Hematopoietic multipotent progenitor cell treated with erythropoietin and hydrocortisone succinate and interleukin-3 and kit ligand, for 4 days (in vitro differentiated cells): ENCODE measurements at regions not wholly inside any gene's neighbourhood (a gene's known extent, or its start where the extent isn't known, plus 50 kb on each side); places are given as distances from the start of the nearest gene placed in this dataset.
"Not testable (repeated sequence)": the region's sequence is repeated elsewhere in the genome, so short reads cannot be mapped to it uniquely, and the experiment has no call there.

ENCODE experiments used
- DNase-seq: peaks from one replicate; pipeline ENCODE4 v3.0.0-alpha.2; 2015

DNA sequence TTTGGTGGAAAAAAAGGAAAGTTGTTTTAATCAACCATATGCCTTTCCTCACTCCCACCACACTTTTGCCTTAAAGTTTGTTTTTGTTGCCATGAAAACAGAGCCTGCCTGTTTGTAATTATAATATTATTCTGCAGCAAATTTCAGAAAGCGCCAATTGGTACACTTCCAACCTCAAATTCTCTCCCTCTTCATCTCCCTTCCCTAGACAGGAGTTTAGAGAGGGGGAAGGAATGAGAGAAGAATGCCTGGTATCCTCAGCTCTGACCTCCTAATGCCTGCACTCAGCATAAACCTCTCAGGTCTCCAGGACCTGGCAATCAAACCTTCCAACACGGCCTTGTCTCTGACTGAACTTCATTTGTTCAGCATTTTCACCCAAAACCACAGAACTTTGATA is 138.4 kb upstream of the HCCS start:
- DNase-seq: no peak

DNA sequence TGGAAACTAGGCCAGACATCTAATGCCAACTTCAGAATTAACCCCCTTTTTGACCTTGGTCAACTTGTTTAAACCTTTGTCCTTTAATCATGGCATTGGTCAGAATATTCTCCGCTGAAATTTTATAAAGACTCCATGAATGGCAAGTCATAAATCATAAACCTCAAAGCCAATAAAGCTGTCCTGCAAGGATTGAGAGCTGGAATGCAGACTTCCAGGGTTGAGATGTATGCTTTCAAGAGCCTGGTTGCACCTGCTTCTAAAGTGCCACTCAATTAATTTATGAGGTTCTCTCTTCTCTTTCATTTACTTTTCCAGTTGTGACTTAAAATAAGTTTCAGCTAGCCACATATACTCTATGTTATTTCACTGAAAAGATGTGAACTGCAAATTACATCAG is 136.2 kb upstream of the HCCS start:
- DNase-seq: no peak

DNA sequence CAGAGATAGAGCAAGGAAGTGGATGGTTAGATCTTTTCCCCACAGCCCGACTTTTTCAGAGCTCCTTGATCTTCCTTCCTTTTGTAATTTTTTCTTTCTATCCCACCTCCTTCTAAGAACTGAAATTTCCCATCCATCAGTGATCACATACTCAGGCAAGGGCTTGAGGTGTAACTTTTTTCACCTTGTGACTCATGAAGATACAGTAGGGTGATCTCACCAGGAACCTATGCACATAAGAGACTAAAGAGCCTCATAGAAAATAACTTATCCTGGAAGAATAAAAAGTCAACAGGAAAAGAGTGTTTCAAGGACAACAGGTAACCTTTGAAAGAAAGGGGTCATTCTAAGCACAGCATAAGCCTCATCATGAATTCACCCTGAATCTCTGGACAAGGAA is 131.2 kb upstream of the HCCS start:
- DNase-seq: no peak

DNA sequence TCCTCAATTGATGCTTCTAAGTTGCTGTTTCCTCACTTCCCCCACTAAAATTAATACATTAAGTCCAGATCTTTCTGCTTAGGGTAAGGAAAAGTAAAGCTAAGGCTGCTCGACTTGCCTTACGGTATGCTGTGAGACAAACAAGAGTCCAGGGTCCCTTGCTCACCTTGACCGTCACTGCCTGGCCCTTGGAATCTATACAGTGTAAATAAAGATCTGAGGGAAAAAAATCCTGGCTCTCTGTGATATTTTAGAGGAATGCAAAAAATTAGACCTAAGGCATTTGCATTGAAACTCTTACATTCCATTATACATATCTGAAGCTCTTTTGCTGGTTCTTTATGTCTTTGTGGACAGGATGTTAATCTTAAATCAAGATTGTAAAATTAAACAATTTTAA is 129.6 kb upstream of the HCCS start:
- DNase-seq: no peak

DNA sequence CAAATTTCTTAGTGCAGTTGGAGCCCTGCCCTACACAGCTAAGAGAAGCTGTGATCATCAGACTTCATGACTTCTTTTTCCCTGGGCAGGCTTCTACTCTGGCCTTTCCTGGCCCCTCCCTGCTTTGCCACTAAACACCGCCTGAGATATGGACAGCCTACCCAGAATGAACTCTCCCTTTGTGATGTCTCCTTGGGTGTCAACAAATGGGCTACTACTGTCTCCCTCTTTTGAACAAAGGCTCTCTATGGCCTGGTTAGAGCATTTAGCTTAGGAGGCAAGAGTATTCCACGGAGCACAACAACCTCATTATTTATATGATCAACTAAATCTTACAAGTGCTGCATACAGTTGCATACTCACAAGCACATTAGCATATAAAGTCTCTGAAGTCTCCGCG is 127.6 kb upstream of the HCCS start:
- DNase-seq: no peak

DNA sequence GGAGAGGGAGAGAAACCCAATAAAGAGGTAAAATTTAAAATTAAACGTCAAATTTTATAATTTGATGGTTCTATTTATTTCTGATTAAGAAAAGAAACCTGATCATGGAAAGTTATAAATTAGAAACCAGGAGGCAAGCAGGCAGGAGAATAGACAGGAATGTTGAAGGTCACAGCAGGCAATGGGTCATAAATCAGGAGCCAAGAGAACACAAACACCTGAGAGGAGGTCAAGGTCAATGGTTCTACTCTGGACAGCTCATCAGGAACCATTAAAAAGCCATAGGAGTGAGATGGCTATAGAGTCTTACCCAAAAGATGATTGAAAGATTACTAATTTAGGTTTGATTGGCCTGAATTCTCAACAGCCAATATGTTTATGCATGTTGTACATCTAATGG is 126.9 kb upstream of the HCCS start:
- no peak for DNase-seq

DNA sequence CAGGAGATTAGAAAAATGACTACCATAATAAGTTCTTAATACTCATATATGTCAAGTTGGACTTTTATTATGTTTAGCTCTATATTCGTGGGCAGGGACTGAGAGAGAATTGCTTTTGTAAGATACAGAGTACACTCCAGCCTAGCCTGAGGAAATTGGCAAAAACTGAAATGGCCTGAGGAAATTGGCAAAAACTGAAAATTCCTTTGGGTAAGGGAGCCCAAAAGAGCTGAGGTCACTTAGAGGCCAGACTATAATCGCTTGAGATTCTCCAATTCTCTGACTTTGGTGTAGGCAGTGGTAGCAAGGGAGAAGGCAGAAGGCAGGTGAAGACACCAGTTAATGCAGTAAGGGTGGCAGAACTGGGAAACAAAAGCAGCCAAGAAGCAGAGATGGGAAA is 124.5 kb upstream of the HCCS start:
- no peak for DNase-seq

DNA sequence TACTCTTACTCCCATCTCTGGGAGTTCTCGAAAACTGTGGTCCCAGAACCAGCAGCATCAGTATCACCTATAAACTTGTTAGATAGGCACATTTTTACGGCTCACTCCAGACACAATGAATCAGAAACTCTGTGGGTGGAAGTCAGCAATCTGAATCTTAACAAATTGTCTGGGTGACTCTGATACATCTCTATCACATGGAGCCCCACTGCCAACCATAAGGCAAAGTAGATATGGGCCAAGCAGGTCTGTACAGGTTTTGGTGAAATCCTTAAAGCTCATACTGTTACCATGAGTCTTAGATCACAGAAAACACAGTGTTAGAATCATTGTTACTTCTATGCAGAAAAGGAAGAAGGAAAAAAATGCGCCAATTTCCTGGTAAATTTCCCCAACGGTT is 122.5 kb upstream of the HCCS start:
- DNase-seq: no peak

DNA sequence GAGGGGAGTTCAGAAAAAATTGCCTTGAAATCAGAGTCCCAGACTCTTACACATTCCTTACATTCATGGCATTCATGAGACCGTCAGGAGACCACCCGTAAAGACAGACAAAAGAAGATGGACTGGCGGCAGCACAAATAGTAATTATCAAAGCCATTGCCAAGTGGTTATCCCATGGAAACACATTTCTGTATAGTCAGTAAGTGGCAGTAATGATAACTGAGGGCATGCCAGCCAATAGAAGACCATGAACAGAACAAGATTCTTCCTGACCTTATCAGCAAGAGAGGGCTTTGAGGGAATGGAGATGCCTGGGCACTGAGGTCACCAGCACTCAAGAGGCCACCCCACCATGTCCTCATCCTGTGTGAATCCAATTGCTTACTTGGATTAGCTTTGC is 121.7 kb upstream of the HCCS start:
- DNase-seq: no peak

DNA sequence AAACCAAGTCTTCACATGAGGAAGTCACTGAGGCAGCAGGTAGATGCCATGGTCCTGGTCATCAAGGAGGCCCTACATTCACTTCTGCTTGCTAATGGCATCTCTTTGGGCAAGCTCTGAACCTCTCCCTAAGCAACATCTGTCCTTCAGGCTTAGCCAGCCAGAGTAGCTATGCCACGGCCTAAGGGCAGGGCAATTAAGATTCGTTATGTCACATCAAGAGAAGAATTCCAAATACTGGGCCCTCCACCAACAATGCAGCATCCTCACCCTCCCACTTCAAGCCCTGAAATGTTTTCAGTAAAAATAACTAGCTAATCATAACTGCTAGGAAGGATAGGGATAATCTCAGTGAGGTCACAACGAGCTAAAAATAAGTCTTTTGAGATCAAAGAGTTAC is 120.7 kb upstream of the HCCS start:
- DNase-seq: no peak

DNA sequence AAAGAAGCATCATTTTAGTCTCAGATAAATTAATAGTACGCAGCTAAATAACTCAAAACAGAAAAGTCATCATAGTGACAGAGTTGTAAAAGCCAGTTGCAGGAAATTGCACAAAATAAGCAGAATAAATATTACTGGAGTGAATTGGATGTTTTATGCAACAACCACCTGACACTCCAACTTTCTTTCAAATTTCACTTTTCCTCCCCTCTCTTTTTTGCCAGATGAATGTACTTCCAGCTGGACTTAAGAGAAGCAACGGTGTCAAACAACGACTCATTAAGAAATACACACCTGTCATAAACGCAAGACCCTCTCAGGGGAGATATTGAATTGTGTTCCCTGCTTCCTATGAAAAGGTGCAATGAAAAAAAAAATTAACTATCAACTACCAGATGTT is 120.2 kb upstream of the HCCS start:
- DNase-seq: no peak

DNA sequence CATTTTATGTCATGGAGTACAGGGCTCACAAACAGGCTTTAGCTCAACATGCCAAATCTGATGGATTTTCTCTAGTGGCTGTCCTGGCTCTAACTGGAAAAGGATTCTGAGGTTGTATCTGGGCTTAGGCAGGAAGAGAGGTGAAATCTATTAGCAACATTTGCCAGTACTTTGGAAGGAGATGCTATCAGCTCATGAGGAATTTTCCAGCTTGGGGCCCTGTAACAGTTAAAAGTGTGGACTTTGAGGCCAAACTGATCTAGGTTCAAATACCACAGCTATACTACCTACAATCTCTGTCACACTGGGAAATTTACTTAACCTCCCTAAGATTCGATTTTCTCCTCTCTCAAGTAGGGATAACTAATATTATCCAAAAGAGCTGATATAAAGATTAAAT is 119.0 kb upstream of the HCCS start:
- DNase-seq: no peak

DNA sequence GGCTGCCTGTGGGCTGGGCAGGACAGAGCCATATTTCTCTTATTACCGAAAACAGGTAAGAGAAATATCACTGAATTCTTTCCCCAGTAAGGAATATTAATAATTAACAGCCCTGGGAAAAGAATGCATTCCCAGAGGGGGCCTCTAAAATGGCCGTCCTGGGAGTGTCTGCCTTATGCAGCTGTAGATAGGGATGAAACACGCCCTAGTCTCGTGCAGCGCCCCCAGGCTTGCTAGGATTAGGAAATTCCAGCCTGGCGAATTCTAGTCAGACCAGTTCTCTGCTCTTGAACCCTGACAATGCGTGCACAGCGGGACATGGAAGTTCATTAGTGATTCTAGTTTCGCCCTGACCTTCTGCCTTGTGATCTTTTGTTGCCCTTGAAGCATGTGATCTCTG is 104.1 kb upstream of the HCCS start:
- DNase-seq: not testable (repeated sequence)

DNA sequence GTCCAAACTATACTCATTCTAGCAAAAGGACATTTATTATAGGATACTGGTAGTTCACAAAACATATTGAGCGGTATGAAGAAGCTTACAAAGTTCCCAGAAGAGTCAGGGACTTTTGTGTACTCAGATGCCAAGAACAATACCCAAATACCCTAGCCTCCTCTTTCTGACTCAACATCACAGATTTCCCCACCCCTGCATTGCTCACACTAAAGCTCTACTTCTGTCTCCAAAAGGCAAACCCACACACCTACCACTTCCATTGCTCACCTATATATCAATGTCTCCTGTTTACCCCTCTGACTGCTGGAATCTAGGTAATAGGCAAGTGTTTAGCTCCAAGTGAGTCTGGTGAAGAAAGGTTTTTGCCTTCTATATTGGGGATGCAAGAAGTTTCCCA is 100.7 kb upstream of the HCCS start:
- no peak for DNase-seq

DNA sequence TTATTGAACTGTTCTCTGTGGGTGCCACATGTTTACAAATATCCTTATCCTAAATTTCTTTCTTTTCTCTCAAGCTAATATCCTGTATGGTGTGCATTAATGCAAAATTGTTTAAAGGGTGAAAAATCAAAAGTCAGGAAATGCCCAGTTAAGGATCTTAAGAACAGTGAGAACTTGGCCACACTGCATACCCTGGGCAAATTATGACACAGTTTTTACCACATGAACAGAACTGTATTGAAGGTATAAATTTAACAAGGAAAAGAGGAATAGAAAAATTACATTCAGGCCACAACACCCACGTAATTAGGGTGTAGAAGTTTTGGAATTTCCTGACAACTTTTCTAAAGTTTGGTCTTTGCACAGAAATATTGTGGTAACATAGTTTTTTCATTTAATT is 94.4 kb upstream of the HCCS start:
- no peak for DNase-seq

DNA sequence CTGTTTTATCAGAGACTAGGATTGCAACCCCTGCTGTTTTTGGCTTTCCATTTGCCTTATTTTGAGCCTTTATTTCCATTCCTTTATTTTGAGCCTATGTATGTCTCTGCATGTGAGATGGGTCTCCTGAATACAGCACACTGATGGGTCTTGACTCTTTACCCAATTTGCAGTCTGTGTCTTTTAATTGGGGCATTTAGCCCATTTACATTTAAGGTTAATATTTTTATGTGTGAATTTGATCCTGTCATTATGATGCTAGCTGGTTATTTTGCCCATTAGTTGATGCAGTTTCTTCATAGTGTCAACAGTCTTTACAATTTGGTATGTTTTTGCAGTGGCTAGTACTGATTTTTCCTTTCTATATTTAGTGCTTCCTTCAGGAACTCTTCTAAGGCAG is 88.5 kb upstream of the HCCS start:
- not testable (repeated sequence) for DNase-seq

DNA sequence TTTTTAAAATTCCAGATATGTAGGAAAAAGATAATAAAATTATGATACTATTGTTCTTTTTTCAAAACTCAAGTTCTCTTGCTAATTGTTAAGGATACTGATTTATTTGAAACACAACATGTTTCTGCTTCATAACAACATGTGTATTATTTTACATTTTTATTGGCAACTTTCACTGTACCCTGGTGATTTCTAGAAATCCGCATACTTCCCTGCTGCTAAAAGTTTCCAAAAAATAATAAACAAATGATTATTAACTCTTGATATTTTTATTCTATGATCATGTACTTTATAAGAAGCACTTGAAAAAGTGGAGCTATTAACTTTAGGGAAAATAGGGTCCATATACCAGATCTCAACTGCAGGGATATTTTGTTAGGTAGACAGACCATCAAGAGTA is 71.2 kb upstream of the HCCS start:
- no peak for DNase-seq

DNA sequence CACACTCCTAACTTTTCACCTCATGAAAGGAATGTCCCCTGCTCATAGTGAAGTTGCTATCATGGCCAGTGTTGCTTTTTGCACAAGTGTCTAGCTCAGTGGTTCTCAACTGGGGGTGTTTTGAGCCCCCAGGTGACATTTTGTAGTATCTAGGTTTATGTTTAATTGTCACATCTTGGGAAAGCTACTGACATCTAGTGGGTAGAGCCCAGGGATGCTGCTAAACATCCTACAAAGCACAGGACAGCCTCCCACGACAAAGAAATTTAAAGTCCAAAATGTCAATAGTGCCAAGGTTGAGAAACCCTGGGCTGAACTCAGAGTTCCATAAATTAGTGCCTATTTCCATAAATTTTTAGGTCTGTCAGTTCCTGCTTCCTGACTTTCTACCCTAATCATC is 70.7 kb upstream of the HCCS start:
- DNase-seq: no peak

DNA sequence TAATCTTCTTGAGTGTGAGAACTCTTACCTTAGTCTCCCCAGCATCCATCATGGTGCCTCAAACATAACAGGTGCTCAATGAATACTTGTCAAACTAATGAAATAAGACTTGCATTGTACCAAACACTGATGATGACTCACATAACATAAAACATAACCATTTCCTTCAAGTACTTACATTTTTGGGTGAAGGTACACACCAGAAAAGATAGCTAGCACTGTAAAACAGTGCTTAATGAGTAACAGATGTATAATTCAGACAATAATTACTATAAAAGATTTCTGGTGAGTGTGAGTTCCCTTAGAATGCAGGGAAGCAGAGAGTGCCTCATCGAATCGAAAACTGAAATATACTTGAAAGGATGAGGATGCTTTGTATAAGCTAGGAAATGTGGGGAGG is 70.1 kb upstream of the HCCS start:
- no peak for DNase-seq

DNA sequence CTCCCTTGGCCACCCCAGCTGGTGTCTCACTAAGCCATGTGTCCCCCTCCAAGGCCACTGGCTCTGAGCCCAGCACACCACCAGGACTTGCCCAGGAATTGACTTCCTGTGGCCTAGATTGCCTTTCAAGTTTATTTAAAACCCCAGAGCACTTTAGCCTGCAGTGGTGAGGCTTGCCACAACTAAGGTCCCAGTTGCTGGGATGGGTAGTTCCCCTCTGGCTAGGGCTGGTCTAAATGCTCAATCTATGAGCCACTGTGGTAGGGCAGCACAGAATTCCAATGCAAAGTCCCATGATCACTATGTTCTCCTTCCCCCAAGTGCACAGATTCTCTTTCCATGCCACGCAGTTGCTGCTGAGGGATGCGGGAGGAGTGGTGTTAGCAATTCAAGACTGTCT is 61.1 kb upstream of the HCCS start:
- DNase-seq: no peak

DNA sequence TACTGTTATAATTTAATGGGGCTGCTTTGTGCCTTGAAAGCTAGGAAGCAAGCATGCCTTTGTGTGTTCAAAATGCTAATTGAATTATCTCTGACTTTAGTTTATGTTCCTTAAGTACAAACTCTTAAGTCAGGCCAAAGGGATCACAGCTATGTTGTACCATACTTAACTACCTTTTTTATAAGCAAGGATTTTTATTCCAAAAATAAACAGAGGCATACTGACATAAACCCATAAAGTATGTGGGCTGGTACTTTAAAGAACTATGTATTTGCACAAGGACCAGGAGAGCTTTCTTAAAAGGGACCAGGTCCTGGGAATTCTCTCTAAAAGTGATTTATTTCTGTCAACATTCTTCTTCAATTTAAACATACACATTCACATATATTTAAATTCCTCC is 57.8 kb upstream of the HCCS start:
- DNase-seq: no peak

DNA sequence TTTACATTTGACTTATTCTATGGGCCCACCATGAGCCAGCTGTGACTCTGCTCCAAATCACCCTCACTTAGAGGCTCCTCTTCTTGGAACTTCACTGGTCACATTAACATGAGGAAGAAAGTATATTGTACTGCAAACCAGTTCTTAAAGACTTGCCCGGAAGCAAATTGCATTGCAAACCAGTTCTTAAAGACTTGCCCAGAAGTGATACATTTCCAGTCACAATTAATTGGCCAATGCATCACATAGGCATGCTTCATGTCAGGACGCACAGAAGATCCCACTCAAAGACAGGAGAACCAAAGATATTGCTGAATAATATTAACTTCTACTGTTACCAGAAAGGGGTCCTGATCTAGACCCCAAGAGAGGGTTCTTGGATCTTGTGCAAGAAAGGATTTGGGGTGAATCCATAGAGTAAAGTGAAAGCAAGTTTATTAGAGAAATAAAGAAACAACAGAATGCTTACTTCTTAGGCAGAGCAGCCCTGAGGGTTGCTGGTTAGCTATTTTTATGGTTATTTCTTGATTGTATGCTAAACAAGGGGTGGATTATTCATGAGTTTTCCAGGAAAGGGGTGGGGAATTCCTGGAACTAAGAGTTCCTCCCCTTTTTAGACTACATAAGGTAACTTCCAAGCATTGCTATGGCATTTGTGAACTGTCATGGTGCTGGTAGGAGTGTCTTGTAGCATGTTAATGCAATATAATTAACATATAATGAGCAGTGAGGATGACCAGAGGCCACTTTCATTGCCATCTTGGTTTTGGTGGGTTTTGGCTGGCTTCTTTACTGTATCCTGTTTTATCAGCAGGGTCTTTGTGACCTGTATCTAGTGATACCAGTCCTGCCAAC is 54.6 kb upstream of the HCCS start:
- no peak for DNase-seq

DNA sequence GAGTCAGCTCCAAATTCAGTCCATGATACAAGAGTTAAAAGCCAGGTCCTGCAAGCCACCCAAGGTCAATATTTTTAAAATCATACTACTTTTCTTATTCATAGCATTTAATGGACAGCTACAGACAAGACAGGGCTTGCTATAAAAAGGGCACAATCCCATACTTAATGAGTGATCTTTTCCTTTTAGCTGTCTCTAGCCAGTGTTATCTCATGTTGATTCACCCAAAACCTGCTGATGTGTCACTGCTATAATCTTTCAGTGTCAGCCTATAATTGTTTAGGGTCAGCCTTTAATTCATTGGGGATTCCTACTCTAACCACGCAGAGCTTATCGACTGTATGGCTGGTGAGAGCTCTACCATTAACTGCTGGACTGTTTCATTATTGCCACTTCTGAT is 51.2 kb upstream of the HCCS start:
- no peak for DNase-seq
